ENCODE measurements at regions not wholly inside any gene's neighbourhood (a gene's known extent, or its start where the extent isn't known, plus 50 kb on each side); places are given as distances from the start of the nearest gene placed in this dataset.
A peak's percentile ranks its signal among the peaks of the same experiment; 100 is the strongest.

DNA sequence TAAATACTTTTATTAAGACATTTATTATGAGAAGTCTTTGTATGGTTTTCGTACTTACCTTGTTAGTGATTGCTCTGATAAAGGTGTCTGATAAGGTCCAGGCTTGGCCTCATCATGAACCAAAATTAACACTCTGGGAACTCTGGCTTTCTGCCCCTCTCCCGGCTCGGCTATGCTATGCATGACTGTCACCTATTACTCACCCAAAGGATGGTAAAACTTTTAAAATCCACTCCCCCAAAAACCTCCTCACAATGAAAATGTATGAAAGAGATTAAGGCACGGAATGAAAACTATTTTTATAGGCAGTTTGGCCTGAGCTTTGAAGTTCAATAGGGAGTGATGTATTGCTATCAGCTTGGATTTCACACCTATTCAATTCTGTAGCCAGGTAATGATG is 217.3 kb upstream of the TBX3 start:
- Histone ChIP-seq H3K4me3 (no peak overlapping the region), H3K9ac (ENCODE audit: insufficient read depth in 1 of 2, low read length in 2 of 2) (no peak overlapping the region), H3K27me3 (ENCODE audit: control insufficient read depth in 3 of 3, insufficient read depth in 3 of 3, low read length in 2 of 3) (peaks cover 0 to 5% (median 3%) of the 10 kb centered on the region in 3 donors), H3K36me3 (ENCODE audit: control insufficient read depth in 4 of 4, insufficient read depth in 4 of 4, low read length in 4 of 4) (no peaks in the 10 kb centered on the region), H3K9me3 (ENCODE audit: control insufficient read depth in 4 of 4, insufficient read depth in 3 of 4, low read length in 3 of 4) (peaks cover 0 to 5% (median 2%) of the 10 kb centered on the region in 4 donors), H3K4me1 (ENCODE audit: control insufficient read depth in 5 of 5, insufficient read depth in 5 of 5, low read length in 5 of 5) (peaks cover 0 to 11% (median 5%) of the 10 kb centered on the region in 5 donors), H3K27ac (ENCODE audit: low read depth in 1 of 2, low read length in 1 of 2) (no peak overlapping the region)
- TF ChIP-seq, protein P1, sequence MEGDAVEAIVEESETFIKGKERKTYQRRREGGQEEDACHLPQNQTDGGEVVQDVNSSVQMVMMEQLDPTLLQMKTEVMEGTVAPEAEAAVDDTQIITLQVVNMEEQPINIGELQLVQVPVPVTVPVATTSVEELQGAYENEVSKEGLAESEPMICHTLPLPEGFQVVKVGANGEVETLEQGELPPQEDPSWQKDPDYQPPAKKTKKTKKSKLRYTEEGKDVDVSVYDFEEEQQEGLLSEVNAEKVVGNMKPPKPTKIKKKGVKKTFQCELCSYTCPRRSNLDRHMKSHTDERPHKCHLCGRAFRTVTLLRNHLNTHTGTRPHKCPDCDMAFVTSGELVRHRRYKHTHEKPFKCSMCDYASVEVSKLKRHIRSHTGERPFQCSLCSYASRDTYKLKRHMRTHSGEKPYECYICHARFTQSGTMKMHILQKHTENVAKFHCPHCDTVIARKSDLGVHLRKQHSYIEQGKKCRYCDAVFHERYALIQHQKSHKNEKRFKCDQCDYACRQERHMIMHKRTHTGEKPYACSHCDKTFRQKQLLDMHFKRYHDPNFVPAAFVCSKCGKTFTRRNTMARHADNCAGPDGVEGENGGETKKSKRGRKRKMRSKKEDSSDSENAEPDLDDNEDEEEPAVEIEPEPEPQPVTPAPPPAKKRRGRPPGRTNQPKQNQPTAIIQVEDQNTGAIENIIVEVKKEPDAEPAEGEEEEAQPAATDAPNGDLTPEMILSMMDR (IDR thresholded peaks at IDR 0.05; ENCODE audit: control extremely low read depth, extremely low read depth) = no peak
- 69 to 80% methylated on average over 4 of the region's 4 CpGs for WGBS, 2 donors
- DNase-seq (no peak), ATAC-seq (ENCODE audit: insufficient read depth, low FRiP score) (no peak)

DNA sequence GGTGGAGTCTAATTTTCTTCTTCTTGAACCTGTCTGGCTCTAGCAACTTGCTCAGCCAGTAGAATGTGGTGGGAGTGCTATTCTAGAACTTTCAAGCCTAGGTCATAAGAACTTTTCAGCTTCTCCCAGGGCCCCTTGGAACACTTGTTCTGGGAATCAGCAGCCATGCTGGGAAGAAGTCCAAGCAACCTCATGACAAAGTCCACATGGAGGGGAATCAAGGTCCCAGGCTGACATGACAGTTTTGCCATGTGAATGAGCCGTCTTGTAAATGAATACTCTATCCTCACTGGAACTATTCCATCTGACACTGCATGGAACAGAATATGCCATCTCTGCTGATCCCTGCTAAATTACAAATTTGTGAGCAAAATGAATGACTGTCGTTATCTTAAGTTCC is 214.2 kb upstream of the TBX3 start:
- H3K4me1 ChIP-seq (ENCODE audit: control insufficient read depth in 5 of 5, insufficient read depth in 5 of 5, low read length in 5 of 5) = peaks cover 0 to 14% (median 2%) of the 10 kb centered on the region in 5 donors
- DNase-seq (no peak), ATAC-seq (ENCODE audit: insufficient read depth, low FRiP score) (no peak)
- TF ChIP-seq, protein P1 (IDR thresholded peaks at IDR 0.05; ENCODE audit: control extremely low read depth, extremely low read depth) = no peak
- H3K9ac ChIP-seq (ENCODE audit: insufficient read depth in 1 of 2, low read length in 2 of 2) = no peak overlapping the region
- H3K9me3 ChIP-seq (ENCODE audit: control insufficient read depth in 4 of 4, insufficient read depth in 3 of 4, low read length in 3 of 4) = no peaks in the 10 kb centered on the region
- 80 to 82% methylated on average over 2 of the region's 2 CpGs for WGBS, 2 donors
- no peak overlapping the region for H3K27ac ChIP-seq (ENCODE audit: low read depth in 1 of 2, low read length in 1 of 2)
- peaks cover 0 to 4% (median 0%) of the 10 kb centered on the region in 3 donors for H3K27me3 ChIP-seq (ENCODE audit: control insufficient read depth in 3 of 3, insufficient read depth in 3 of 3, low read length in 2 of 3)
- H3K4me3 ChIP-seq = no peak overlapping the region
- no peaks in the 10 kb centered on the region for H3K36me3 ChIP-seq (ENCODE audit: control insufficient read depth in 4 of 4, insufficient read depth in 4 of 4, low read length in 4 of 4)

- H3K4me3 ChIP-seq = no peak overlapping the region
- H3K9me3 ChIP-seq (ENCODE audit: control insufficient read depth in 4 of 4, insufficient read depth in 3 of 4, low read length in 3 of 4) = no peaks in the 10 kb centered on the region
- peak; percentile 63 to 81 (median 75) for DNase-seq
- TF ChIP-seq, protein P1 (IDR thresholded peaks at IDR 0.05; ENCODE audit: control extremely low read depth, extremely low read depth) = no peak
- no peak overlapping the region for H3K9ac ChIP-seq (ENCODE audit: insufficient read depth in 1 of 2, low read length in 2 of 2)
- ATAC-seq (ENCODE audit: insufficient read depth, low FRiP score) = no peak
- H3K27me3 ChIP-seq (ENCODE audit: control insufficient read depth in 3 of 3, insufficient read depth in 3 of 3, low read length in 2 of 3) = peaks cover 0 to 2% (median 0%) of the 10 kb centered on the region in 3 donors
- no peak overlapping the region for H3K27ac ChIP-seq (ENCODE audit: low read depth in 1 of 2, low read length in 1 of 2)
- 17 to 39% methylated on average over 5 of the region's 5 CpGs for WGBS, 2 donors
- H3K36me3 ChIP-seq (ENCODE audit: control insufficient read depth in 4 of 4, insufficient read depth in 4 of 4, low read length in 4 of 4) = no peaks in the 10 kb centered on the region
- peaks cover 0 to 13% (median 0%) of the 10 kb centered on the region in 5 donors for H3K4me1 ChIP-seq (ENCODE audit: control insufficient read depth in 5 of 5, insufficient read depth in 5 of 5, low read length in 5 of 5)
These were observed 211.9 kb upstream of the TBX3 start for GRCh38 chr12:114895827-114896226.

- Histone ChIP-seq H3K4me3 (no peak overlapping the region), H3K36me3 (ENCODE audit: control insufficient read depth in 4 of 4, insufficient read depth in 4 of 4, low read length in 4 of 4) (no peaks in the 10 kb centered on the region), H3K27me3 (ENCODE audit: control insufficient read depth in 3 of 3, insufficient read depth in 3 of 3, low read length in 2 of 3) (no peaks in the 10 kb centered on the region), H3K27ac (ENCODE audit: low read depth in 1 of 2, low read length in 1 of 2) (no peak overlapping the region), H3K9ac (ENCODE audit: insufficient read depth in 1 of 2, low read length in 2 of 2) (no peak overlapping the region), H3K9me3 (ENCODE audit: control insufficient read depth in 4 of 4, insufficient read depth in 3 of 4, low read length in 3 of 4) (no peaks in the 10 kb centered on the region), H3K4me1 (ENCODE audit: control insufficient read depth in 5 of 5, insufficient read depth in 5 of 5, low read length in 5 of 5) (peaks cover 0 to 16% (median 0%) of the 10 kb centered on the region in 5 donors)
- TF ChIP-seq, protein P1 (IDR thresholded peaks at IDR 0.05; ENCODE audit: control extremely low read depth, extremely low read depth) = no peak
- WGBS, 2 donors = 93 to 94% methylated on average over 4 of the region's 4 CpGs
- DNase-seq (no peak), ATAC-seq (ENCODE audit: insufficient read depth, low FRiP score) (no peak)
These were observed 211.1 kb upstream of the TBX3 start for GRCh38 chr12:114895081-114895480.
